Umbilical cord (tissue), 1 donor: ENCODE measurements at regions not wholly inside any gene's neighbourhood (a gene's known extent, or its start where the extent isn't known, plus 50 kb on each side); places are given as distances from the start of the nearest gene placed in this dataset.

ENCODE experiments used
- DNase-seq: peaks from one replicate; pipeline ENCODE4 v3.0.0-alpha.2; 2015; ENCODE audit warnings: low spot score

- DNase-seq = no peak
Observed at GRCh38 chr17:77473615-77474226, 333.0 kb downstream of the SEC14L1 start.

GRCh38 chr17:77474292-77474988 is 333.7 kb downstream of the SEC14L1 start:
- peak; percentile 76 for DNase-seq

GRCh38 chr17:77475016-77475976 is 334.5 kb downstream of the SEC14L1 start:
- peak; percentile 90 for DNase-seq

- no peak for DNase-seq
Observed at GRCh38 chr17:77476006-77476405, 335.2 kb downstream of the SEC14L1 start.

GRCh38 chr17:77476498-77476897 is 335.7 kb downstream of the SEC14L1 start:
- DNase-seq = no peak

- DNase-seq = peak; percentile 96
Observed at GRCh38 chr17:77476931-77477805, 336.4 kb downstream of the SEC14L1 start.

- no peak for DNase-seq
Observed at GRCh38 chr17:77478281-77478680, 337.5 kb downstream of the SEC14L1 start.

GRCh38 chr17:77478899-77479298 is 338.1 kb downstream of the SEC14L1 start:
- no peak for DNase-seq

- DNase-seq = peak; percentile 52
Observed at GRCh38 chr17:77479372-77480198, 338.8 kb downstream of the SEC14L1 start.

GRCh38 chr17:77480199-77480508 is 339.4 kb downstream of the SEC14L1 start:
- DNase-seq = no peak

GRCh38 chr17:77480509-77481215 is 339.9 kb downstream of the SEC14L1 start:
- no peak for DNase-seq

GRCh38 chr17:77481476-77482374 is 341.0 kb downstream of the SEC14L1 start:
- peak; percentile 51 for DNase-seq

- no peak for DNase-seq
Observed at GRCh38 chr17:77482375-77483127, 341.8 kb downstream of the SEC14L1 start.

GRCh38 chr17:77483128-77483598 is 342.4 kb downstream of the SEC14L1 start:
- DNase-seq = no peak

GRCh38 chr17:77484111-77484510 is 343.3 kb downstream of the SEC14L1 start:
- DNase-seq = no peak

- DNase-seq = no peak
Observed at GRCh38 chr17:77485089-77485833, 344.5 kb downstream of the SEC14L1 start.

- DNase-seq = no peak
Observed at GRCh38 chr17:77487211-77487629, 346.5 kb downstream of the SEC14L1 start.
